ENCODE measurements at regions not wholly inside any gene's neighbourhood (a gene's known extent, or its start where the extent isn't known, plus 50 kb on each side); places are given as distances from the start of the nearest gene placed in this dataset.

DNA sequence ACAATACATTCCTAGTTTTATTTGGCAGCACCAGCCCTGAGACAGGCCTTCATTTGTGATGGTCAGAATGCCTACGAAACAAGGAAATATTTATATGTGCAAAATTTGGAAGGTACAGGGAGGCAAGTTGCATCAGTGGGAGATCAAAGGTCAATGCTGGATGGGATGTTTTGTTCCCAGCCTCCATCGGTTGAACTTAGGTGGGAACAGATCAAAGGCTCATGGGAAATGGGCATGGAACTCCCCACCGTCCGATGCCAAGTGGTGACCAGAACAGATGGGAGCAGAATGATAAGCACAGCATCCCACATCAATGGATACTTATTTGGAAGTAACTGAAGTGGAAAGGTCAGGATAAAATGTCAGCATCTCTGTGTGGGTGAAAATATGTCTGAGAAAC, 177.7 kb upstream of the TNFAIP3 start:
- no peak for DNase-seq (ENCODE audit: low read depth)
- no peak overlapping the region for H3K4me3 ChIP-seq (ENCODE audit: low read length)

DNA sequence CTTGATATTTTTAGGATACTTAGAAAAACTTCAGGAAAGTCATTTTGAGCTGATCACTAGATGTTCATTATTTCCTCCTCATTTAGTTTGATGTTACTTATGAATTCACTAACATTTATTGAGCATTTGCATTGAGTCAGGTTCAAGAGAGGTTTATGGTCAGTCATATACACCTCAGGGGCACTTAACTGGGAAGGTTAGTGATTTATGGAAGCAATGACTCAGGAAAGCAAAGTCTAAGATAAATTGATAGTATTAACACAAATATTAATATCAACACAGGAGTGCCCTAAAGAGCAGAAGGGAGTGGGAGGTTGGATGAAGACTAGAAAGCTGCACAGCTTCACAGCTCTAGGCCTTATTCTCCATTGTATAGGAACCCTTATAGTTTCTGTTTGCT, 177.0 kb upstream of the TNFAIP3 start:
- H3K4me3 ChIP-seq (ENCODE audit: low read length) = no peak overlapping the region
- TF ChIP-seq, protein P1, sequence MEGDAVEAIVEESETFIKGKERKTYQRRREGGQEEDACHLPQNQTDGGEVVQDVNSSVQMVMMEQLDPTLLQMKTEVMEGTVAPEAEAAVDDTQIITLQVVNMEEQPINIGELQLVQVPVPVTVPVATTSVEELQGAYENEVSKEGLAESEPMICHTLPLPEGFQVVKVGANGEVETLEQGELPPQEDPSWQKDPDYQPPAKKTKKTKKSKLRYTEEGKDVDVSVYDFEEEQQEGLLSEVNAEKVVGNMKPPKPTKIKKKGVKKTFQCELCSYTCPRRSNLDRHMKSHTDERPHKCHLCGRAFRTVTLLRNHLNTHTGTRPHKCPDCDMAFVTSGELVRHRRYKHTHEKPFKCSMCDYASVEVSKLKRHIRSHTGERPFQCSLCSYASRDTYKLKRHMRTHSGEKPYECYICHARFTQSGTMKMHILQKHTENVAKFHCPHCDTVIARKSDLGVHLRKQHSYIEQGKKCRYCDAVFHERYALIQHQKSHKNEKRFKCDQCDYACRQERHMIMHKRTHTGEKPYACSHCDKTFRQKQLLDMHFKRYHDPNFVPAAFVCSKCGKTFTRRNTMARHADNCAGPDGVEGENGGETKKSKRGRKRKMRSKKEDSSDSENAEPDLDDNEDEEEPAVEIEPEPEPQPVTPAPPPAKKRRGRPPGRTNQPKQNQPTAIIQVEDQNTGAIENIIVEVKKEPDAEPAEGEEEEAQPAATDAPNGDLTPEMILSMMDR (conservative IDR thresholded peaks at IDR 0.05; ENCODE audit: low read depth, low read length) = no peak
- no peak for DNase-seq (ENCODE audit: low read depth)

More for the DNA sequence above, 177.7 kb upstream of the TNFAIP3 start:
- TF ChIP-seq, protein P1 (conservative IDR thresholded peaks at IDR 0.05; ENCODE audit: low read depth, low read length) = no peak

DNA sequence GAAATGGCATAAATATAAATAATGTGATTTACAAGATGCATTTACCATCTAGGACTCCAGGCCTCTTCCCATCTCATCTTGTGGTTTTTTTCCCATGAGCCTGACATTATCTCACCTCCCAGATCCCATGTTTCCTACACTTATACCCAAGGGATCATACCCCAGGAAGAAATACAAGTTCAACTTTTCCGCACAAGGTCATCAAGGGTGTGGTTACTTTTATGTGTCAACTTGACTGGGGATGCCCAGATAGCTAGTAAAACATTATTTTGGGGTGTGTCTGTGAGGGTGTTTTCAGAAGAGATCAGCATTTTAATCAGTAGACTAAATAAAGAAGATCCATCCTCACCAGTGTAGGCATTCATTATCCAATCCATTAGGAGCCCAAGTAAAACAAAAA, 176.3 kb upstream of the TNFAIP3 start:
- TF ChIP-seq, protein P1 (conservative IDR thresholded peaks at IDR 0.05; ENCODE audit: low read depth, low read length) = no peak
- no peak overlapping the region for H3K4me3 ChIP-seq (ENCODE audit: low read length)
- no peak for DNase-seq (ENCODE audit: low read depth)

DNA sequence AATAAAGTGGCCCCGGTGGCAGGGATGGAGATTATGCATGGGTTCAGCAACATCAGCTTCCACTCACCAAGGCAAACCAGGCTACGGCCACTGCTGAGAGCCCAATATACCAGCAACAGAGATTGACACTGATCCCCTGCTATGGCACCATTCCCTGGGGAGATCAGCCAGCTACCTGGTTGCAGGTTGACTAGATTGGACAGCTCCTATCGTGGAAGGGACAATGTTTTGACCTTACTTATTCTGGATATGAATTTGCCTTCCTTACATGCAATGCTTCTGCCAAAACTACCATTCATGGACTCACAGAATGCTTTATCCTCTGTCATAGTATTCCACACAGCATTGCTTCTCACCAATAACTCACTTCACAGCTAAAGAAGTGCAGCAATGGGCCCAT, 174.8 kb upstream of the TNFAIP3 start:
- no peak for DNase-seq (ENCODE audit: low read depth)
- no peak overlapping the region for H3K4me3 ChIP-seq (ENCODE audit: low read length)
- TF ChIP-seq, protein P1 (conservative IDR thresholded peaks at IDR 0.05; ENCODE audit: low read depth, low read length) = no peak

DNA sequence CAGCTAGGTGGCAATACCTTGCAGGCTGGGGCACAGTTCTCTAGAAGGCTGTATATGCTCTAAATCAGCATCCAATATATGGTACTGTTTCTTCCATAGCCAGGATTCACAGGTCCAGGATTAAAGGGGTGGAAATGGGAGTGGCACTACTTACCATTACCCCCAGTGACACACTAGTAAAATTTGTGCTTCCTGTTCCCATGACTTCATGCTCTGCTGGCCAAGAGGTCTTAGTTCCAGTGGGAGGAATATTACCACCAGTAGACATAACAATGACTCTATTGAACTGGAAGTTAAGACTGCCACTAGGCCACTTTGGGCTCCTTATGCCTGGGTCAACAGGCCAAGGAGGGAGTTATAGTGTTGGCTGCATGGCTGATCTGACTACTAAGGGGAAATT, 174.3 kb upstream of the TNFAIP3 start:
- TF ChIP-seq, protein P1 (conservative IDR thresholded peaks at IDR 0.05; ENCODE audit: low read depth, low read length) = no peak
- DNase-seq (ENCODE audit: low read depth) = peak; percentile 26

DNA sequence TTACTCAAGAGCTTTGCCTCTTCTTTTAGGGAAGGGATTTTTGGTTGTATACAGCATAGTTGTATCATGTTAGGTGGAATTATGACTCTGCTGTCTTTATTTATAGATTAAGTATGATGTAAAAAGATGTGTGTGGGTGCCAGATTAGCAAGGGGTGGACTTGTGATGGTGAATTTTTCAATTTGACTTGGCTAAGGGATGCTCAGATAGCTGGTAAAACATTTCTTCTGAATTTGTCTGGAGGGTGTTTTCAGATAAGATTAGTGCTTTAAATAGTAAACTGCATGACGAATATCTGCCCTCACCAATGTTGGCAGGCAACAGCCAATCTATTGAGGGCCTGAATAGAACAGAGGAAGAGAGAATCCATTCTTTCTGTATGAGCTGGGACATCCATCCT, 173.3 kb upstream of the TNFAIP3 start:
- TF ChIP-seq, protein P1 (conservative IDR thresholded peaks at IDR 0.05; ENCODE audit: low read depth, low read length) = no peak
- no peak for DNase-seq (ENCODE audit: low read depth)
- H3K4me3 ChIP-seq (ENCODE audit: low read length) = no peak overlapping the region

More for the DNA sequence above, 174.3 kb upstream of the TNFAIP3 start:
- H3K4me3 ChIP-seq (ENCODE audit: low read length) = no peak overlapping the region

DNA sequence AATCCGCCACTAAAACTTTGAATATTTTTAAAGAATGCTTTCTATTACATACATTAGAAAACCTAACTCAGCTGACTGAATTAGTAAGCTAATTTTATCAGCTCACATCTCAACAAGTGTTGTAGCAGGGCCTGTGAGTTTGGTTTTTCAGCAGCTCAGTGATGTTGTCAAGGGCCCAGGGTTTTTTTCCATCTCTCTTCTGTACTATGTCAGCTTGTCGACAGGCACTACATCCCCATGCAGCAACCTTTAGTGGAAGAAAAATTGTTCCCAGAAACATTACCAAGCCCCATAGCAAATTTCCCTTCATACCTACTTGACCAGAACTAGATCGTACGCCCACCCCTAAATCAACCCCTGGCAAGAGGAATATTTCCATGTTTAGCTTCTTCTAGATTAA, 170.3 kb upstream of the TNFAIP3 start:
- TF ChIP-seq, protein P1 (conservative IDR thresholded peaks at IDR 0.05; ENCODE audit: low read depth, low read length) = no peak
- DNase-seq (ENCODE audit: low read depth) = no peak
- H3K4me3 ChIP-seq (ENCODE audit: low read length) = no peak overlapping the region

Data from retinal pigment epithelial cell (primary cell).